SK-N-SH treated with all-trans-retinoic acid at 6 μM for 48 hours (cell line): ENCODE measurements at regions not wholly inside any gene's neighbourhood (a gene's known extent, or its start where the extent isn't known, plus 50 kb on each side); places are given as distances from the start of the nearest gene placed in this dataset.

Experiments
- BACH2 ChIP-seq: fragments of 250-450 bp; sonication (Bioruptor Pico); IDR thresholded peaks from 2 replicates; pipeline ENCODE4 v1.9.0; 2021; ENCODE audit warnings: mild to moderate bottlenecking, borderline replicate concordance
- ISL1 ChIP-seq: fragments of 250-450 bp; sonication (Bioruptor Pico); IDR thresholded peaks from 2 replicates; pipeline ENCODE4 v2.1.2; 2022; ENCODE audit warnings: mild to moderate bottlenecking, moderate library complexity
- PPARA ChIP-seq: fragments of 250-450 bp; sonication (Bioruptor Pico); IDR thresholded peaks from 2 replicates; pipeline ENCODE4 v1.5.0; 2020; ENCODE audit warnings: mild to moderate bottlenecking, borderline replicate concordance
- SNAI2 ChIP-seq: fragments of 250-450 bp; sonication (Bioruptor Pico); IDR thresholded peaks from 2 replicates; pipeline ENCODE4 v1.5.0; 2020; ENCODE audit warnings: mild to moderate bottlenecking, moderate library complexity
- TCF4 ChIP-seq: fragments of 250-450 bp; sonication (Bioruptor Pico); IDR thresholded peaks from 2 replicates; pipeline ENCODE4 v1.8.0; 2021; ENCODE audit warnings: mild to moderate bottlenecking, moderate library complexity, borderline replicate concordance
- TOX ChIP-seq: fragments of 250-450 bp; sonication (Bioruptor Pico); IDR thresholded peaks from 2 replicates; pipeline ENCODE4 v1.8.0; 2021; ENCODE audit warnings: mild to moderate bottlenecking, moderate library complexity, borderline replicate concordance
- ZFP3 ChIP-seq: fragments of 250-450 bp; sonication (Bioruptor Pico); IDR thresholded peaks from 2 replicates; pipeline ENCODE4 v1.5.0; 2020; ENCODE audit warnings: mild to moderate bottlenecking, moderate library complexity
- ZFP30 ChIP-seq: fragments of 450-650 bp; formaldehyde crosslinking; IDR thresholded peaks from 2 replicates; pipeline ENCODE4 v1.5.0; 2022; ENCODE audit warnings: mild to moderate bottlenecking, moderate library complexity
- ZNF565 ChIP-seq: fragments of 450-650 bp; formaldehyde crosslinking; conservative IDR thresholded peaks from 2 replicates; pipeline ENCODE4 v1.5.0; 2020; ENCODE audit warnings: low read depth, mild to moderate bottlenecking, moderate library complexity
- ZNF70 ChIP-seq: fragments of 450-650 bp; formaldehyde crosslinking; IDR thresholded peaks from 2 replicates; pipeline ENCODE4 v1.5.0; 2020; ENCODE audit warnings: mild to moderate bottlenecking, moderate library complexity
- ZNF8 ChIP-seq: fragments of 450-650 bp; formaldehyde crosslinking; IDR thresholded peaks from 2 replicates; pipeline ENCODE4 v1.5.0; 2020; ENCODE audit warnings: mild to moderate bottlenecking, moderate library complexity
- TF ChIP-seq, protein P1 (sequence below): fragments of 250-450 bp; sonication (Bioruptor Pico); IDR thresholded peaks from 2 replicates; pipeline ENCODE4 v1.8.0; 2020; ENCODE audit warnings: mild to moderate bottlenecking, moderate library complexity, borderline replicate concordance
- TF ChIP-seq, protein P2 (sequence below): fragments of 250-450 bp; sonication (Bioruptor Pico); IDR thresholded peaks from 2 replicates; pipeline ENCODE4 v1.5.1; 2020; ENCODE audit warnings: low read depth, mild to moderate bottlenecking, moderate library complexity
- TF ChIP-seq, protein P3 (sequence below): fragments of 250-450 bp; sonication (Bioruptor Pico); IDR thresholded peaks from 2 replicates; pipeline ENCODE4 v1.5.0; 2020; ENCODE audit warnings: mild to moderate bottlenecking, moderate library complexity

DNA sequence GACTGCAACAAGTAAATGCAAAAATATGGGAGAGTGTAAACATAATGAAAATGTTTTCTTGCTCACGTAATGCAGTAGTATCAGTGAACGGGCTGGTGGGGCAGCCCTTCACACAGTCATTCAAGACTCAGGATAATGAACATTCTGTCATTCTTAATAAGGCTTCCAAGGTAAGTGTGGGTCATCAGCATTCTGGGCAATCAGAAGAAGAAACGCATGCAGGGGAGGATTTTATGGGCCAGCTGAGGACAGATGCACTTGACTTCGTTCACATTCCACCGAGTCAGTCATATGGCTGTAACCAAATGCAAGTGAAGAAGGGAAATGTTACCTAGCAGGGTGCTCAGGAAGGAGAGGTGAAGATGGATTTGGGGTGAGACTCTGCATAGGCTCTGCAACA is 68.0 kb upstream of the MAP9 start:
- no peak for TF ChIP-seq ISL1 (CRISPR knock-in tag)
- TF ChIP-seq, protein P1, sequence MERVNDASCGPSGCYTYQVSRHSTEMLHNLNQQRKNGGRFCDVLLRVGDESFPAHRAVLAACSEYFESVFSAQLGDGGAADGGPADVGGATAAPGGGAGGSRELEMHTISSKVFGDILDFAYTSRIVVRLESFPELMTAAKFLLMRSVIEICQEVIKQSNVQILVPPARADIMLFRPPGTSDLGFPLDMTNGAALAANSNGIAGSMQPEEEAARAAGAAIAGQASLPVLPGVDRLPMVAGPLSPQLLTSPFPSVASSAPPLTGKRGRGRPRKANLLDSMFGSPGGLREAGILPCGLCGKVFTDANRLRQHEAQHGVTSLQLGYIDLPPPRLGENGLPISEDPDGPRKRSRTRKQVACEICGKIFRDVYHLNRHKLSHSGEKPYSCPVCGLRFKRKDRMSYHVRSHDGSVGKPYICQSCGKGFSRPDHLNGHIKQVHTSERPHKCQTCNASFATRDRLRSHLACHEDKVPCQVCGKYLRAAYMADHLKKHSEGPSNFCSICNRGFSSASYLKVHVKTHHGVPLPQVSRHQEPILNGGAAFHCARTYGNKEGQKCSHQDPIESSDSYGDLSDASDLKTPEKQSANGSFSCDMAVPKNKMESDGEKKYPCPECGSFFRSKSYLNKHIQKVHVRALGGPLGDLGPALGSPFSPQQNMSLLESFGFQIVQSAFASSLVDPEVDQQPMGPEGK (CRISPR knock-in tag), result no peak
- TF ChIP-seq ZNF70 (CRISPR knock-in tag), result no peak
- TF ChIP-seq ZNF8, result no peak
- TF ChIP-seq PPARA (CRISPR knock-in tag), result no peak
- no peak for TF ChIP-seq TOX
- TF ChIP-seq, protein P2, sequence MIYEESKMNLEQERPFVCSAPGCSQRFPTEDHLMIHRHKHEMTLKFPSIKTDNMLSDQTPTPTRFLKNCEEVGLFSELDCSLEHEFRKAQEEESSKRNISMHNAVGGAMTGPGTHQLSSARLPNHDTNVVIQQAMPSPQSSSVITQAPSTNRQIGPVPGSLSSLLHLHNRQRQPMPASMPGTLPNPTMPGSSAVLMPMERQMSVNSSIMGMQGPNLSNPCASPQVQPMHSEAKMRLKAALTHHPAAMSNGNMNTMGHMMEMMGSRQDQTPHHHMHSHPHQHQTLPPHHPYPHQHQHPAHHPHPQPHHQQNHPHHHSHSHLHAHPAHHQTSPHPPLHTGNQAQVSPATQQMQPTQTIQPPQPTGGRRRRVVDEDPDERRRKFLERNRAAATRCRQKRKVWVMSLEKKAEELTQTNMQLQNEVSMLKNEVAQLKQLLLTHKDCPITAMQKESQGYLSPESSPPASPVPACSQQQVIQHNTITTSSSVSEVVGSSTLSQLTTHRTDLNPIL (CRISPR knock-in tag), result no peak
- no peak for TF ChIP-seq ZFP3 (CRISPR knock-in tag)
- TF ChIP-seq, protein P3, sequence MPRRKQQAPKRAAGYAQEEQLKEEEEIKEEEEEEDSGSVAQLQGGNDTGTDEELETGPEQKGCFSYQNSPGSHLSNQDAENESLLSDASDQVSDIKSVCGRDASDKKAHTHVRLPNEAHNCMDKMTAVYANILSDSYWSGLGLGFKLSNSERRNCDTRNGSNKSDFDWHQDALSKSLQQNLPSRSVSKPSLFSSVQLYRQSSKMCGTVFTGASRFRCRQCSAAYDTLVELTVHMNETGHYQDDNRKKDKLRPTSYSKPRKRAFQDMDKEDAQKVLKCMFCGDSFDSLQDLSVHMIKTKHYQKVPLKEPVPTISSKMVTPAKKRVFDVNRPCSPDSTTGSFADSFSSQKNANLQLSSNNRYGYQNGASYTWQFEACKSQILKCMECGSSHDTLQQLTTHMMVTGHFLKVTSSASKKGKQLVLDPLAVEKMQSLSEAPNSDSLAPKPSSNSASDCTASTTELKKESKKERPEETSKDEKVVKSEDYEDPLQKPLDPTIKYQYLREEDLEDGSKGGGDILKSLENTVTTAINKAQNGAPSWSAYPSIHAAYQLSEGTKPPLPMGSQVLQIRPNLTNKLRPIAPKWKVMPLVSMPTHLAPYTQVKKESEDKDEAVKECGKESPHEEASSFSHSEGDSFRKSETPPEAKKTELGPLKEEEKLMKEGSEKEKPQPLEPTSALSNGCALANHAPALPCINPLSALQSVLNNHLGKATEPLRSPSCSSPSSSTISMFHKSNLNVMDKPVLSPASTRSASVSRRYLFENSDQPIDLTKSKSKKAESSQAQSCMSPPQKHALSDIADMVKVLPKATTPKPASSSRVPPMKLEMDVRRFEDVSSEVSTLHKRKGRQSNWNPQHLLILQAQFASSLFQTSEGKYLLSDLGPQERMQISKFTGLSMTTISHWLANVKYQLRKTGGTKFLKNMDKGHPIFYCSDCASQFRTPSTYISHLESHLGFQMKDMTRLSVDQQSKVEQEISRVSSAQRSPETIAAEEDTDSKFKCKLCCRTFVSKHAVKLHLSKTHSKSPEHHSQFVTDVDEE (CRISPR knock-in tag), result no peak
- TF ChIP-seq ZFP30 (CRISPR knock-in tag), result no peak
- TF ChIP-seq ZNF565 (CRISPR knock-in tag), result no peak
- TF ChIP-seq BACH2 (CRISPR knock-in tag), result no peak
- no peak for TF ChIP-seq TCF4 (CRISPR knock-in tag)
- TF ChIP-seq SNAI2, result no peak
